ENCODE measurements at regions not wholly inside any gene's neighbourhood (a gene's known extent, or its start where the extent isn't known, plus 50 kb on each side); places are given as distances from the start of the nearest gene placed in this dataset.

DNA sequence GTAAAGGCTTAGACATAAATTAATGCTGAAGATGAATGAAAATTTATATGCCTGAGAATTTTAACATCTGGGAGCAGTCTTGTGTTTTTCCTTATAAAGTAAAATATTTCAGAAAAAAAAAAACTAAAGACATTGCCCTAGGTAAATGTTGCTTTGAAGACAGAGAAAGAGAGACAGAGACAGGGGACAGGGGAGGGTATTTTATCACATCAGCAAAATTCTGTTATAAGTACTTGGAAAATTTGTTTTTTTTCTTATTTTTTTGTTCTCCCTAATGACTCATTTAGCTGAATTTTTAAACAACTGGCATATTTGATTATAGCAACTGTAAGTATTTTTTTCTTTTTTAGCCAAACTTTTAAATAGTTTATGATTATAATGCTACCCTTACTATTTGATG lies 1540.6 kb upstream of the GBE1 start:
- DNase-seq (ENCODE audit: low spot score): no peak

DNA sequence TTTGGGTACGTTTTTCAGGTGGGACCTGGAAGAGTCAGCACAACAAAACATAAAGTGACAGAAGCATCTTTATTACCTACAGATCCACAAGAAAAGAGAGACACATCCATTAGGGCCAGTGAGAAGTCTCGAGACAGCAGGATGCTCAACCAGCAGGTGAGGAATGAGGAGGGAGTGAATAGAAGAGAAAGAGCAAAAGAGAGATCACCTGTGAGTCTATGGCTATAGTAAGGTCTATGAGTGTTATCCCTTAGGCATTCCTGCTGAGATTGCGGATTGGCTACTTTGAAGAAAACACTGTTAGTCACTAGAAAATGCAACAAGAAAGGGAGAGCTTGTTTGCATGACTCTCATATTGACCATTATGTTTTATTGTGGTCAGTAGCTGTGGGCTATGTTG lies 1556.2 kb upstream of the GBE1 start:
- DNase-seq (ENCODE audit: low spot score): no peak

- no peak for DNase-seq (ENCODE audit: low spot score)
Observed at GRCh38 chr3:83320726-83321125, 1559.3 kb upstream of the GBE1 start.

- no peak for DNase-seq (ENCODE audit: low spot score)
Observed at GRCh38 chr3:83321457-83321856, 1560.0 kb upstream of the GBE1 start.

DNA sequence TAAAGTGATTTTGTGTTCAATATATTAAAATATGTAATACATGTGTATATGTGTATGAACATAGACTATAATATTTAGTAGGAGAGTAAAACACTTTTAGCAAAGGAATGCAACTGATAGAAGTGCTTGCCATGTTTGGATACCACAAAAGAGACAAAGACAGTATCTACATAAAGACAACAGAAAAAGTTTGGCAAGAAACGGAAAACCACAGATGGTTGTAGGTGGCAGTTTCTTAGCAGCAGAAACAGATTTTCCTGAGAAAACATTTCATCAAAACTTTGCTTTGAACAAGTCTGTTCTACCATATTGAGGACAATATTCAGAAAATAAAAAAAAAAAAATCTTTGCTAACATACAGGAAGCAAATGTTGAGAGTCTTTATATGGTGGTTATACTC lies 1560.4 kb upstream of the GBE1 start:
- no peak for DNase-seq (ENCODE audit: low spot score)

DNA sequence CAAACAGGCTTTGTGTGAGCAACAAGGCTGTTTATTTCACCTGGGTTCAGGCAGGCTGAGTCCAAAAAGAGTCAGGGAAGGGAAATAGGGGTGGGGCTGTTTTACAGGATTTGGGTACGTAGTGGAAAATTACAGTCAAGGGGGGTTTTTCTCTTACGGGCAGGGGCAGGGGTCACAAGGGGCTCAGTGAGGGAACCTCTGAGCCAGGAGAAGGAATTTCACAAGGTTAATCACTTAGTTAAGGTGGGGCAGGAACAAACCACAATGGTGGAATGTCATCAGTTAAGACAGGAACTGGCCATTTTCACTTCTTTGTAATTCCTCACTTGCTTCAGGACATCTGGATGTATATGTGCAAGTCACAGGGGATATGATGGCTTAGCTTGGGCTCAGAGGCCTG lies 1592.8 kb upstream of the GBE1 start:
- no peak for DNase-seq (ENCODE audit: low spot score)

DNA sequence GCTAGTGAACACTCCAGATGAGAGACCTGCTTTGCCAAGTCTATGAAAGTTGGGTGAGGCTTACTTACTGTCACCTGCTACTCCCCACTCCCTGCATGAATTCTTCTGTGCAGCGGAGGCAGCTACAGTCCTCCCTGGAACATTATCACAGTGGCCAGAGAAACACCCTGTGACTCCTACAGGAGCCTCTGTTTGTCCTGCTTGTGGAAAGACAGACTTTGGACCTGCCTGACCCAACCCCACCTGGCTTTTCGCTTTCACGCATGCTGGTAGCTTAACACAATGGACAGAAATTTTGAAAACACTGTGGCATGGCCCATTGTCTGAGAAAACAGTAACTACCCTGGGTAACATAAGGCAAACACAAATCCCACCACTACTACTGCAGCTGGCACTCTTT lies 1565.5 kb upstream of the CADM2 start:
- no peak for DNase-seq (ENCODE audit: low spot score)

DNA sequence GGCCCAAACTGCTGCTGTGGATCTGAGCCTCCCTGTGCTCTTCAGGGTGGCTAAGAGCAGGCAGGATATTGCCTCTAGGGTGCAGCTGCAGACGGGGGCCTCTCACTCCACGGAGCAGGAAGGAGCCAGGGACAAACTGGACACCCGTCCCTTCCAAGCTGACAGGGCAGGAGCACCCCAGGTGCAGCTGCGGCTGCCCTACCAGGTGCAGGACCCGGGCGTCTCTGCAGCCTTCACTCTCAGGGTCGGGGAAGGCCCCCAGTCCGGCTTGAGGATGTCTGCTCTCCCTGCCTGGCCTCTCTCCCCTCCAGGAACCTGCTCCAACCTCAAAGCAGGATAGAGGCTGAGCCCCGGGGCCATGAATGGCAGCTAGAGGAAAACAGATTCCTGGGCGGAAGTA lies 1554.9 kb upstream of the CADM2 start:
- DNase-seq (ENCODE audit: low spot score): no peak

DNA sequence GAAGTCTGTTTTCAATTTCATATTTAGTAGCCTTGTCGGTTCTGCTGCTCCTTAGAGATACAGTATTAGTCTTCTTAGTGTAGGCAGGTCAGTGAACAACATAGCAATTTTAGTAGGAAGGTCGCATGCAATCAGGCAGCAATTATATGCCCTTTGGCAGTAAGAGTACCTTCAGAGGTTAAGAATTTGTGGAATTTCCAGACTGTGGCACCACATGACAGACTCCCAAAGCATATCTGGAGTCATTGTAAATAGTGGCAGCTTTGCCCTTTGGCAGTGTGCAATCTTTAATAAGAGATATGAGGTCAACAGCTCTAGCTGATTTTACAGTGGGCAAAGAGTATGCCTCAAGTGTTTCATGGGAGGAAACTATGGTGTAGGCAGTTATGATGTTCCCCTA lies 1532.5 kb upstream of the CADM2 start:
- DNase-seq (ENCODE audit: low spot score): no peak

- DNase-seq (ENCODE audit: low spot score): no peak
Observed at GRCh38 chr3:83434880-83435587, 1523.8 kb upstream of the CADM2 start.

GRCh38 chr3:83438188-83438587 lies 1520.6 kb upstream of the CADM2 start:
- no peak for DNase-seq (ENCODE audit: low spot score)

DNA sequence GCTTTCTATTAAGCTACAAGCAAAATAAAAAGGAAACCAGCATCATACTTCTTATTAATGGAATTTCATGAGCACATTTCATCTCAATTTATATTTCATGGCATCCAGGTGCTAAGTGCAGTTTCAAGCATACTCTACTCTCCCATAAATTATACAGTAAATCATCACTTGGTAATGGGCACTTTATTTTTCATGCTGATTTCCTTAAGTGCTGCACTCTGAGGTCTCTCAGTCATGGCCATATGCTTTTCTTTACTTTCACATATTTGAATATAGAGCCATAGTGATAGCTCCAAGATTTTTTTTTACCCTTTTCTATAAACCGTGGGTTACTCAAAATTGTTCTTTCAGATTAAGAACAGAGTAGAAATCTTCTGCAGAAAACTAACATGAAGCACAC lies 1505.7 kb upstream of the CADM2 start:
- no peak for DNase-seq (ENCODE audit: low spot score)

DNA sequence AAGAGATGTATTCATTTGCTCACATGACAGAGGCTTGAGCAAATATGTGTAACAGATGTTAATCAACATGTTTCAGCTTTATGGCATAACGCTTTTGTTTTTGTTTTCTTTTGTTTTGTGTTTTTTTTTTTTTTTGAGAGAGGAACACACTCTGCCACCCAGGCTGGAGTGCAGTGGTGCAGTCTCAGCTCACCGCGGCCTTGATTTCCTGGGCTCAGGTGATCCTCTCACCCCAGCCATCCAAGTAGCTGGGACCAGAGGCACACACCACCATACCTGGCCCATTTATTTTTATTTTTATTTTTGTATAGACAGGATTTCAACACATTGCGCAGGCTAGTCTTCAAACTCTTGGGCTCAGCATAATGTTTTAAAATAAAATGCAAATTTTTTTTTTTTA lies 1504.4 kb upstream of the CADM2 start:
- no peak for DNase-seq (ENCODE audit: low spot score)

DNA sequence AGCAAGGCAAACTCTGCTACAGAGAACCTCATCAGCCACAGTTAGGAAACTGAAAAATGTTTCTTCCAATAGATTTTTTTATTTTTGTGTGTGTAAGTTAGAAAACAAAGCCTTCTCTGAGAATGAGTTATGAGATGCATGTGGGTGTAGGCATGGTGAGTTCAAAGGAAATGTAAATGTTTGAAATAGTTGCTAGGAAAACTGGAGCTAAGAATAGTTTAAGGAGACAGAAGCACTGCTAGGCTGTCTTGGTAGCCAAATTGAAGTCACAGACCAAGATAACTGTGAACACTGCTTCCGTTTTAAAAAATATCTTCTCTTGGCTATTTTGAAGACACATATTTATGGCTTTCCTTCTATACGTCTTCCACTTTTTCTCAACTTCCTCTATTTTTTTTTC lies 1501.2 kb upstream of the CADM2 start:
- DNase-seq (ENCODE audit: low spot score): no peak

DNA sequence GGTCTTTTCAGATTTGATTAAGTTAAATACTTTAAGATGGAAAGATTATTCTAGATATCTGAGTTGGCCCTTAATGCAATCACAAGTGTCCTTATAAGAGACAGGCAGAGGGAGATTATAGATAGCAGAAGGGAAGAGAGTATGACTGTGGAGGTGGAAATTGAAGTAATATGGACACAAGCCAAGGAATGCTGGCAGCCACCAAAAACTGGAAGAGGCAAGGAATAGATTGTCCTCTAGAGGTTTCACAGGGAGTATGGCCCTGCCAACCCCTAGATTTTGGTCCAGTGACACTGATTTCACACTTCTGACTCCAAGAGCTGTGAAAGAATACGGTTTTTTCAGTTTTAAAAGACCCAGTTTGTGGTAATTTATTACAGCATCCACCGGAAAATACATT lies 1498.7 kb upstream of the CADM2 start:
- no peak for DNase-seq (ENCODE audit: low spot score)

DNA sequence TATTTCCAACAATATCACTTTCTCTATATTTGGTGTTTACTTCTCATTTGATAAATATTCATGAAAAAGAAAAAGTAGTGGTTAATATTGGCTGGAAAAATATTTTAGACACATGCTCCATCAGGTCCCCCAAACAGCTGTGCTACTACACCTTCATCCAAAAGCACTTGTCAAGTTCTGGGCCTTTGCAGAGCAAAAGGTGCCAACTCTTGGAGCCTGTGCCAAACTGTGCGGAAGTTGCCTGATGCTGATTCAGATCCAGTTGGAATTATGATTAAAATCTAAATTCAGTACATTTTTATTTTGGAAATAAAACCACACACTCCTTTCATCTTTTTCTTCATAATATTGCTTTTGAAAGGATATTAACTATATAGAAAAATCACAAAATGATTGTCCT lies 1497.4 kb upstream of the CADM2 start:
- no peak for DNase-seq (ENCODE audit: low spot score)

DNA sequence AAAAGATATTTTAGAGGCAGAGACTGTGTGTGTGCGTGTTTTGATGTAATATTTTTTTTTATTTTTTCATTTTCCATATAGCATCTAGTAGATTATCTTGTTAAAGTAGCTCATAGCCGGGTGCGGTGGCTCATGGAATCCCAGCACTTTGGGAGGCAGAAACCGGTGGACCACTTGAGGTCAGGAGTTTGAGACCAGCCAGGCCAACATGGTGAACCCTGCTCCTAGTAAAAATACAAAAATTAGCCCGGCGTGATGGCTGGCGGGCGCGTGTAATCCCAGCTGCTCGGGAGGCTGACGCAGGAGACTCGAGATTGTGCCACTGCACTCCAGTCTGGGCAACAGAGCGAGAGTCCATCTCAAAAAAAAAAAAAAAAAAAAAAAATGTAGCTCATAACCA lies 1481.2 kb upstream of the CADM2 start:
- DNase-seq (ENCODE audit: low spot score): no peak

DNA sequence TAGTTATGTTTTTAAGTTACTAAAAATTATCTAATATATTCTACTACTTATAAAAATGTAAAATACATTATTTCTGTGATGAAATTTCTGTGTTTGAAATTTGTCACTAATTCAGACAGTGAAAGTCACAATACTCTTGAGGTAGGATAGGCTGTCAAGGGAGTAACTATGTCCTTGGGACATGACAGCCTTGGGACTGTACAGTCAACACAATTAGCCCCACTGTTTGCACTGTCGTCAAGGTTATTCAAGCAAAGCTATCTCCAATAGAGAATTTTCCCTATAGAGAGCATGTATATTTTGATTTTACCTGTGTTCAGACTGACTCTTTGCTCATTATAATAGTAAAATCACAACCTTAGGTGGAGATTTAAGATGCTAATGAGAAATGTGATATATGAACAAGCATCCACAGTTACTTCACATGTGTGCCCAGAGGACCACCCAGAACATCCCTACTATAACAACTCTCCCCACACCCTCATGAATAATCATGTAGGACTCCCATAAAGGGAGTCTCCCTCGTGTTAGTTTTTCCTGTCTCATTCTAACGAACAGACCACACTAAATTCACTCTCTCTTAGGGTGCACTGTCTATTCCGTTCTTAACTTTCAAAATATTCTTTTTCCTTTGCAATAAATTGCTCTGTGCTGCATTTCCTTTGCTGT lies 1476.3 kb upstream of the CADM2 start:
- DNase-seq (ENCODE audit: low spot score): no peak

GRCh38 chr3:83496462-83496861 lies 1462.3 kb upstream of the CADM2 start:
- no peak for DNase-seq (ENCODE audit: low spot score)

GRCh38 chr3:83498361-83499016 lies 1460.3 kb upstream of the CADM2 start:
- DNase-seq (ENCODE audit: low spot score): no peak

- DNase-seq (ENCODE audit: low spot score): no peak
Observed at GRCh38 chr3:83500422-83500821, 1458.4 kb upstream of the CADM2 start.

DNA sequence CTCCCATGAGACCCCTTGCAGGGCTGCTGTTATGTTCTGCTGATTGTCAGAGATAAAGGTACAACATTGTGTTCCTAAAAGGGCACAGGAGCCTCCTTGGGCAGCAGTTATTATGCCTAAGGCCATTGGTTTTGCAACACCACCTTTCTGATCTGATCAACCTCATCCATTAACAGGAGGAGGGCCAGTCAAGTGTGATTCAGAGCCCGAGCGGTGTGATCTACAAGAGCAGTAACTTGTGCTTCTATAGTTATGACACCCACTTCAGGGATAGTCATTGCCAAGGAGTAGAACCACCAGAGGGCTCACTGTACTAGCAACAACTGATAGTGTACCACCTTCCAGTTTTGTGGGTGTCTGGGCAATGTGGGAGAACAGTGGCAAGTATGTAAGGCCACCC lies 1457.9 kb upstream of the CADM2 start:
- DNase-seq (ENCODE audit: low spot score): no peak

DNA sequence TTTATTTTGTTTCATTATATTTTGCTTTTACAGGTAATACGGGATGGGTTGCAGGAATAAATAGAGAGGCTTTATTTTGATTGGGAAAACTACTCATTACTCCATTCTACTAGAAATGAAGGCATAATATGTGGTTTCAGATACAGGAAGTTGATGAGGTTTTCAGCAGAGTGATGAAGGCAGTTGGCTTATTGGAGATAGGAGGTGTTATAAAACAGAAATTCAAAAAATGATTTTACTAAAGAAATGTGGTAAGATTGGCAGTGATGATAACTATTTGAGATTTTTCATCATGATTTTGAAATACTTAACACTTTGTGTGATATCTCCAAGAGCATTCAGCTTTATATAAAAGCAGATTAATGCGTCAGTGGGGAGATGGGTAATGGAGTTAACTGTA lies 1445.7 kb upstream of the CADM2 start:
- no peak for DNase-seq (ENCODE audit: low spot score)

All from mesenteric fat pad (tissue), 1 donor.